Activated CD8-positive, alpha-beta T cell treated with anti-CD3 and anti-CD28 coated beads, Interleukin-2, amount 10 ng/mL, durations not matched to agents 7 days and 5 days (primary cell): ENCODE measurements at regions not wholly inside any gene's neighbourhood (a gene's known extent, or its start where the extent isn't known, plus 50 kb on each side); places are given as distances from the start of the nearest gene placed in this dataset.
"Not testable (repeated sequence)": the region's sequence is repeated elsewhere in the genome, so short reads cannot be mapped to it uniquely, and the experiment has no call there.

Experiments used
- ATAC-seq: fragments of 150-1000 bp; cut with Tn5 transposase; one replicate; pipeline ENCODE4 v1.10.0; 2021; ENCODE audit warnings: moderate library complexity
- CTCF ChIA-PET: fragments of 350-600 bp; sonication (Branson Sonifier 250); formaldehyde crosslinking; loops from one replicate; lab custom pipeline; 2021; ENCODE audit warnings: antibody characterized with exemption; lab: Charles Lee
- POLR2A ChIA-PET: fragments of 350-600 bp; sonication (Branson Sonifier 250); formaldehyde crosslinking; loops from one replicate; lab custom pipeline; 2021; ENCODE audit warnings: antibody characterized with exemption; lab: Charles Lee
- DNase-seq: peaks from one replicate; pipeline ENCODE4 v3.0.0-alpha.2; 2020
- H3K27ac Mint-ChIP-seq: one replicate; pipeline ENCODE4 v1.8.0; 2021; ENCODE audit warnings: mild to moderate bottlenecking, mixed read lengths
- H3K27me3 Mint-ChIP-seq: one replicate; pipeline ENCODE4 v1.8.0; 2021; ENCODE audit warnings: low read depth, mixed read lengths
- H3K36me3 Mint-ChIP-seq: one replicate; pipeline ENCODE4 v1.8.0; 2021; ENCODE audit warnings: low read depth, mixed read lengths
- H3K4me1 Mint-ChIP-seq: one replicate; pipeline ENCODE4 v1.8.0; 2021; ENCODE audit warnings: low read depth, mixed read lengths
- H3K4me3 Mint-ChIP-seq: one replicate; pipeline ENCODE4 v1.8.0; 2021; ENCODE audit warnings: mild to moderate bottlenecking, mixed read lengths
- H3K9me3 Mint-ChIP-seq: one replicate; pipeline ENCODE4 v1.8.0; 2022; ENCODE audit warnings: mixed read lengths; ENCODE audit not compliant: insufficient read depth

GRCh38 chr3:70612920-70613319 lies 300.5 kb upstream of the MDFIC2 start:
- H3K27me3 Mint-ChIP-seq: no peaks in the 10 kb centered on the region
- H3K4me3 Mint-ChIP-seq: no peak overlapping the region
- H3K4me1 Mint-ChIP-seq: no peaks in the 10 kb centered on the region
- no peak for DNase-seq
- no peaks in the 10 kb centered on the region for H3K9me3 Mint-ChIP-seq
- no peaks in the 10 kb centered on the region for H3K36me3 Mint-ChIP-seq
- ATAC-seq: no peak
- POLR2A ChIA-PET: no interaction called here
- H3K27ac Mint-ChIP-seq: no peak overlapping the region
- CTCF ChIA-PET: no interaction called here

GRCh38 chr3:70611667-70612277 lies 299.3 kb upstream of the MDFIC2 start:
- H3K4me3 Mint-ChIP-seq, H3K36me3 Mint-ChIP-seq, CTCF ChIA-PET, DNase-seq, H3K4me1 Mint-ChIP-seq, H3K9me3 Mint-ChIP-seq, H3K27ac Mint-ChIP-seq, H3K27me3 Mint-ChIP-seq, POLR2A ChIA-PET, ATAC-seq: not testable (repeated sequence)

- Mint-ChIP-seq H3K9me3 (no peaks in the 10 kb centered on the region), H3K4me1 (no peaks in the 10 kb centered on the region), H3K27ac (no peak overlapping the region), H3K27me3 (peaks cover 5% of the 10 kb centered on the region), H3K4me3 (no peak overlapping the region), H3K36me3 (no peaks in the 10 kb centered on the region)
- ChIA-PET CTCF (no interaction called here), POLR2A (no interaction called here)
- ATAC-seq (no peak), DNase-seq (no peak)
Measured at GRCh38 chr3:70608434-70608833, 296.0 kb upstream of the MDFIC2 start.

- ChIA-PET CTCF (no interaction called here), POLR2A (no interaction called here)
- ATAC-seq (no peak), DNase-seq (no peak)
- no peak overlapping the region for H3K4me3 Mint-ChIP-seq
- no peaks in the 10 kb centered on the region for H3K4me1 Mint-ChIP-seq
- no peak overlapping the region for H3K27ac Mint-ChIP-seq
- peaks cover 5% of the 10 kb centered on the region for H3K27me3 Mint-ChIP-seq
- H3K9me3 Mint-ChIP-seq: no peaks in the 10 kb centered on the region
- no peaks in the 10 kb centered on the region for H3K36me3 Mint-ChIP-seq
Measured at GRCh38 chr3:70607469-70607868, 295.0 kb upstream of the MDFIC2 start.

GRCh38 chr3:70606018-70606417 lies 293.6 kb upstream of the MDFIC2 start:
- no peaks in the 10 kb centered on the region for H3K9me3 Mint-ChIP-seq
- no peak for ATAC-seq
- ChIA-PET CTCF (no interaction called here), POLR2A (no interaction called here)
- H3K4me1 Mint-ChIP-seq: no peaks in the 10 kb centered on the region
- H3K36me3 Mint-ChIP-seq: no peaks in the 10 kb centered on the region
- H3K27ac Mint-ChIP-seq: no peak overlapping the region
- H3K4me3 Mint-ChIP-seq: no peak overlapping the region
- DNase-seq: no peak
- H3K27me3 Mint-ChIP-seq: peaks cover 5% of the 10 kb centered on the region

- H3K27ac Mint-ChIP-seq: no peak overlapping the region
- no peak overlapping the region for H3K4me3 Mint-ChIP-seq
- ChIA-PET CTCF (no interaction called here), POLR2A (no interaction called here)
- H3K9me3 Mint-ChIP-seq: no peaks in the 10 kb centered on the region
- H3K4me1 Mint-ChIP-seq: no peaks in the 10 kb centered on the region
- no peak for ATAC-seq
- peaks cover 5% of the 10 kb centered on the region for H3K27me3 Mint-ChIP-seq
- no peaks in the 10 kb centered on the region for H3K36me3 Mint-ChIP-seq
- no peak for DNase-seq
Measured at GRCh38 chr3:70603103-70603502, 290.7 kb upstream of the MDFIC2 start.

- CTCF ChIA-PET: no interaction called here
- no peak overlapping the region for H3K4me3 Mint-ChIP-seq
- H3K9me3 Mint-ChIP-seq: no peaks in the 10 kb centered on the region
- no peak overlapping the region for H3K27ac Mint-ChIP-seq
- H3K27me3 Mint-ChIP-seq: no peaks in the 10 kb centered on the region
- ATAC-seq (no peak), DNase-seq (no peak)
- H3K36me3 Mint-ChIP-seq: no peaks in the 10 kb centered on the region
- POLR2A ChIA-PET: no interaction called here
- H3K4me1 Mint-ChIP-seq: no peaks in the 10 kb centered on the region
Measured at GRCh38 chr3:70597312-70597711, 284.9 kb upstream of the MDFIC2 start.

- H3K27ac Mint-ChIP-seq: no peak overlapping the region
- POLR2A ChIA-PET: no interaction called here
Measured at GRCh38 chr3:70583682-70584081, 271.2 kb upstream of the MDFIC2 start.

GRCh38 chr3:70582803-70583202 lies 270.4 kb upstream of the MDFIC2 start:
- no peak overlapping the region for H3K27ac Mint-ChIP-seq
- CTCF ChIA-PET: no interaction called here
- H3K9me3 Mint-ChIP-seq: no peaks in the 10 kb centered on the region
- H3K4me3 Mint-ChIP-seq: no peak overlapping the region
- ATAC-seq (no peak), DNase-seq (no peak)
- H3K36me3 Mint-ChIP-seq: no peaks in the 10 kb centered on the region
- H3K4me1 Mint-ChIP-seq: no peaks in the 10 kb centered on the region
- peaks cover 10% of the 10 kb centered on the region for H3K27me3 Mint-ChIP-seq
- POLR2A ChIA-PET: no interaction called here

More at GRCh38 chr3:70583682-70584081, 271.2 kb upstream of the MDFIC2 start:
- ATAC-seq: no peak
- peaks cover 6% of the 10 kb centered on the region for H3K27me3 Mint-ChIP-seq
- H3K4me3 Mint-ChIP-seq: no peak overlapping the region
- no peaks in the 10 kb centered on the region for H3K36me3 Mint-ChIP-seq
- CTCF ChIA-PET: no interaction called here
- no peaks in the 10 kb centered on the region for H3K4me1 Mint-ChIP-seq
- DNase-seq: no peak
- no peaks in the 10 kb centered on the region for H3K9me3 Mint-ChIP-seq

GRCh38 chr3:70580021-70580420 lies 267.6 kb upstream of the MDFIC2 start:
- DNase-seq (no peak), ATAC-seq (no peak)
- H3K36me3 Mint-ChIP-seq: no peaks in the 10 kb centered on the region
- no peaks in the 10 kb centered on the region for H3K4me1 Mint-ChIP-seq
- H3K27ac Mint-ChIP-seq: no peak overlapping the region
- H3K27me3 Mint-ChIP-seq: peaks cover 15% of the 10 kb centered on the region
- H3K4me3 Mint-ChIP-seq: no peak overlapping the region
- POLR2A ChIA-PET: no interaction called here
- CTCF ChIA-PET: no interaction called here
- H3K9me3 Mint-ChIP-seq: no peaks in the 10 kb centered on the region

- peaks cover 12% of the 10 kb centered on the region for H3K27me3 Mint-ChIP-seq
- DNase-seq (no peak), ATAC-seq (no peak)
- ChIA-PET POLR2A (no interaction called here), CTCF (no interaction called here)
- H3K27ac Mint-ChIP-seq: no peak overlapping the region
- no peaks in the 10 kb centered on the region for H3K9me3 Mint-ChIP-seq
- no peaks in the 10 kb centered on the region for H3K36me3 Mint-ChIP-seq
- no peak overlapping the region for H3K4me3 Mint-ChIP-seq
- no peaks in the 10 kb centered on the region for H3K4me1 Mint-ChIP-seq
Measured at GRCh38 chr3:70571696-70572095, 259.3 kb upstream of the MDFIC2 start.

GRCh38 chr3:70570584-70570983 lies 258.1 kb upstream of the MDFIC2 start:
- H3K36me3 Mint-ChIP-seq: no peaks in the 10 kb centered on the region
- no peak overlapping the region for H3K4me3 Mint-ChIP-seq

GRCh38 chr3:70568626-70569025 lies 256.2 kb upstream of the MDFIC2 start:
- CTCF ChIA-PET: no interaction called here
- no peak for ATAC-seq
- H3K4me1 Mint-ChIP-seq: no peaks in the 10 kb centered on the region
- peaks cover 3% of the 10 kb centered on the region for H3K9me3 Mint-ChIP-seq
- H3K27ac Mint-ChIP-seq: no peak overlapping the region
- peaks cover 2% of the 10 kb centered on the region for H3K27me3 Mint-ChIP-seq
- H3K36me3 Mint-ChIP-seq: no peaks in the 10 kb centered on the region
- no peak for DNase-seq
- POLR2A ChIA-PET: no interaction called here
- H3K4me3 Mint-ChIP-seq: no peak overlapping the region

More at GRCh38 chr3:70570584-70570983, 258.1 kb upstream of the MDFIC2 start:
- Mint-ChIP-seq H3K27me3 (peaks cover 8% of the 10 kb centered on the region), H3K4me1 (no peaks in the 10 kb centered on the region), H3K27ac (no peak overlapping the region), H3K9me3 (no peaks in the 10 kb centered on the region)
- ChIA-PET CTCF (no interaction called here), POLR2A (no interaction called here)
- DNase-seq (no peak), ATAC-seq (no peak)
